ENCODE measurements at regions not wholly inside any gene's neighbourhood (a gene's known extent, or its start where the extent isn't known, plus 50 kb on each side); places are given as distances from the start of the nearest gene placed in this dataset.

GRCh38 chr18:9013926-9014373, 88.5 kb upstream of the NDUFV2 start:
- TF ChIP-seq, protein P1, sequence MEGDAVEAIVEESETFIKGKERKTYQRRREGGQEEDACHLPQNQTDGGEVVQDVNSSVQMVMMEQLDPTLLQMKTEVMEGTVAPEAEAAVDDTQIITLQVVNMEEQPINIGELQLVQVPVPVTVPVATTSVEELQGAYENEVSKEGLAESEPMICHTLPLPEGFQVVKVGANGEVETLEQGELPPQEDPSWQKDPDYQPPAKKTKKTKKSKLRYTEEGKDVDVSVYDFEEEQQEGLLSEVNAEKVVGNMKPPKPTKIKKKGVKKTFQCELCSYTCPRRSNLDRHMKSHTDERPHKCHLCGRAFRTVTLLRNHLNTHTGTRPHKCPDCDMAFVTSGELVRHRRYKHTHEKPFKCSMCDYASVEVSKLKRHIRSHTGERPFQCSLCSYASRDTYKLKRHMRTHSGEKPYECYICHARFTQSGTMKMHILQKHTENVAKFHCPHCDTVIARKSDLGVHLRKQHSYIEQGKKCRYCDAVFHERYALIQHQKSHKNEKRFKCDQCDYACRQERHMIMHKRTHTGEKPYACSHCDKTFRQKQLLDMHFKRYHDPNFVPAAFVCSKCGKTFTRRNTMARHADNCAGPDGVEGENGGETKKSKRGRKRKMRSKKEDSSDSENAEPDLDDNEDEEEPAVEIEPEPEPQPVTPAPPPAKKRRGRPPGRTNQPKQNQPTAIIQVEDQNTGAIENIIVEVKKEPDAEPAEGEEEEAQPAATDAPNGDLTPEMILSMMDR (IDR thresholded peaks at IDR 0.05) = no peak
- no peak for TF ChIP-seq POLR2AphosphoS5 (IDR thresholded peaks at IDR 0.05)
- no peak for TF ChIP-seq EP300 (IDR thresholded peaks at IDR 0.05)
- no peak for TF ChIP-seq POLR2A (IDR thresholded peaks at IDR 0.05; ENCODE audit: low read depth)
